H1 (cell line): ENCODE measurements at regions not wholly inside any gene's neighbourhood (a gene's known extent, or its start where the extent isn't known, plus 50 kb on each side); places are given as distances from the start of the nearest gene placed in this dataset.

ENCODE experiments used
- CTCF ChIA-PET: fragments of 300-600 bp; sonication (Branson Sonifier 250); formaldehyde crosslinking; loops from one replicate; lab custom pipeline; 2021; ENCODE audit not compliant: partially characterized antibody; lab: Charles Lee
- POLR2A ChIA-PET: fragments of 300-600 bp; sonication (Branson Sonifier 250); formaldehyde crosslinking; loops from one replicate; lab custom pipeline; 2021; ENCODE audit warnings: inconsistent platforms; ENCODE audit not compliant: partially characterized antibody; lab: Charles Lee
- DNase-seq, 2 experiments: peaks; one replicate each; pipeline versions ENCODE4 v3.0.0 to v3.0.0-alpha.2; 2010 to 2022; ENCODE audit warnings: low spot score in 2 of 2, low read depth in 1 of 2, mixed read lengths in 1 of 2
- FAIRE-seq: peaks from 2 replicates; lab custom pipeline; 2011; peaks lifted over from hg19 to GRCh38; lab: Jason Lieb, UNC
- H2AFZ ChIP-seq: 2 replicates; pipeline ENCODE4 v1.8.1; 2012; ENCODE audit warnings: low read length, inconsistent platforms
- H2AK5ac ChIP-seq: 2 replicates; pipeline ENCODE4 v1.6.1; 2013; ENCODE audit warnings: low read depth, low read length
- H2BK120ac ChIP-seq: replicated peaks from 2 replicates; pipeline ENCODE3; 2013; ENCODE audit warnings: low read depth, low read length, inconsistent platforms
- H2BK12ac ChIP-seq: 2 replicates; pipeline ENCODE4 v1.6.1; 2013; ENCODE audit warnings: low read depth, low read length
- H2BK15ac ChIP-seq: 2 replicates; pipeline ENCODE4 v1.6.1; 2013; ENCODE audit warnings: low read length
- H2BK20ac ChIP-seq: 2 replicates; pipeline ENCODE4 v1.6.1; 2013; ENCODE audit warnings: low read length
- H2BK5ac ChIP-seq: 2 replicates; pipeline ENCODE4 v1.6.1; 2013; ENCODE audit warnings: low read depth, low read length
- H3K14ac ChIP-seq: 2 replicates; pipeline ENCODE4 v1.6.1; 2013; ENCODE audit warnings: inconsistent platforms; ENCODE audit not compliant: insufficient read length
- H3K18ac ChIP-seq: 2 replicates; pipeline ENCODE4 v1.6.1; 2013; ENCODE audit warnings: low read length; ENCODE audit errors: extremely low read depth
- H3K23ac ChIP-seq: 2 replicates; pipeline ENCODE4 v1.6.1; 2013; ENCODE audit warnings: inconsistent platforms; ENCODE audit not compliant: insufficient read length
- H3K23me2 ChIP-seq: 2 replicates; pipeline ENCODE4 v1.6.1; 2013; ENCODE audit warnings: low read depth, low read length
- H3K27ac ChIP-seq: 2 replicates; pipeline ENCODE4 v1.6.1; 2011; ENCODE audit warnings: low read depth, low read length, inconsistent platforms
- H3K27me3 ChIP-seq, 4 experiments: replicated peaks in 1 of 4; 1 replicate in 1 of 4; 2 replicates in 3 of 4; pipeline versions ENCODE4 v1.6.1 to v1.8.1; 2011 to 2013; ENCODE audit warnings: low read length in 3 of 4, mild to moderate bottlenecking in 3 of 4, inconsistent platforms in 2 of 4, mixed read lengths in 2 of 4, moderate library complexity in 1 of 4; ENCODE audit not compliant: control insufficient read depth in 3 of 4, insufficient read depth in 3 of 4; ENCODE audit errors: extremely low read depth in 1 of 4
- H3K36me3 ChIP-seq, 4 experiments: 2 replicates each; pipeline versions ENCODE4 v1.6.1 to v1.8.1; 2011 to 2013; ENCODE audit warnings: mild to moderate bottlenecking in 4 of 4, low read length in 3 of 4, moderate library complexity in 2 of 4, control low read depth in 1 of 4, inconsistent platforms in 1 of 4; ENCODE audit not compliant: insufficient read depth in 4 of 4, control insufficient read depth in 2 of 4
- H3K4ac ChIP-seq: replicated peaks from 2 replicates; pipeline ENCODE3; 2013; ENCODE audit warnings: low read length, low read depth, mixed read lengths, inconsistent platforms; ENCODE audit not compliant: insufficient read length
- H3K4me1 ChIP-seq, 4 experiments: replicated peaks in 1 of 4; 1 replicate in 1 of 4; 2 replicates in 3 of 4; pipeline versions ENCODE4 v1.6.1 to v1.8.1; 2011 to 2013; ENCODE audit warnings: low read length in 3 of 4, inconsistent platforms in 2 of 4, mixed read lengths in 1 of 4; ENCODE audit not compliant: insufficient read depth in 4 of 4, control insufficient read depth in 3 of 4
- H3K4me2 ChIP-seq, 2 experiments: 2 replicates each; pipeline versions ENCODE4 v1.6.1 to v1.8.1; 2011 to 2013; ENCODE audit warnings: low read depth in 2 of 2, low read length in 2 of 2, control low read depth in 1 of 2, inconsistent platforms in 1 of 2, mild to moderate bottlenecking in 1 of 2; ENCODE audit not compliant: insufficient read depth in 1 of 2
- H3K4me3 ChIP-seq, 4 experiments: fragments of 200-600, 300-600 bp in 1 of 4; sonication (generic), shearing (Covaris generic), sonication (Bioruptor Twin) in 1 of 4; 2 replicates each; pipeline versions ENCODE4 v1.5.1 to v1.8.1; 2011 to 2016; ENCODE audit warnings: low read length in 4 of 4, low read depth in 3 of 4, control low read depth in 2 of 4, inconsistent platforms in 2 of 4, mild to moderate bottlenecking in 2 of 4, mixed read lengths in 1 of 4, moderate library complexity in 1 of 4; ENCODE audit not compliant: insufficient read depth in 2 of 4; ENCODE audit errors: extremely low read depth in 1 of 4
- H3K56ac ChIP-seq: replicated peaks from 2 replicates; pipeline ENCODE3; 2013; ENCODE audit warnings: low read depth, mild to moderate bottlenecking, mixed read lengths, low read length, inconsistent platforms; ENCODE audit not compliant: insufficient read length
- H3K79me1 ChIP-seq: 2 replicates; pipeline ENCODE4 v1.6.1; 2013; ENCODE audit warnings: low read depth, low read length, control low read depth
- H3K79me2 ChIP-seq, 2 experiments: 2 replicates each; pipeline versions ENCODE4 v1.6.1 to v1.8.1; 2012 to 2013; ENCODE audit warnings: low read length in 2 of 2, mild to moderate bottlenecking in 2 of 2, inconsistent platforms in 1 of 2; ENCODE audit not compliant: insufficient read depth in 2 of 2, control insufficient read depth in 1 of 2
- H3K9ac ChIP-seq, 4 experiments: replicated peaks in 1 of 4; 1 replicate in 1 of 4; 2 replicates in 3 of 4; pipeline versions ENCODE4 v1.6.1 to v1.8.1; 2011 to 2013; ENCODE audit warnings: low read depth in 3 of 4, low read length in 3 of 4, control low read depth in 2 of 4, mild to moderate bottlenecking in 2 of 4, moderate library complexity in 2 of 4, inconsistent platforms in 1 of 4; ENCODE audit errors: extremely low read depth in 1 of 4
- H3K9me3 ChIP-seq, 2 experiments: 2 replicates each; pipeline versions ENCODE4 v1.6.1 to v1.8.1; 2012 to 2013; ENCODE audit warnings: mild to moderate bottlenecking in 2 of 2, moderate library complexity in 2 of 2, control low read depth in 1 of 2, inconsistent platforms in 1 of 2, low read depth in 1 of 2, low read length in 1 of 2, mixed read lengths in 1 of 2; ENCODE audit not compliant: insufficient read depth in 2 of 2
- H4K20me1 ChIP-seq, 2 experiments: replicated peaks in 1 of 2; 2 replicates each; pipeline versions ENCODE3 to v1.8.1; 2011 to 2013; ENCODE audit warnings: inconsistent platforms in 2 of 2, low read length in 2 of 2, mild to moderate bottlenecking in 1 of 2; ENCODE audit not compliant: insufficient read depth in 2 of 2, control insufficient read depth in 1 of 2
- H4K5ac ChIP-seq: 2 replicates; pipeline ENCODE4 v1.6.1; 2013; ENCODE audit warnings: low read length, low read depth, mixed read lengths, inconsistent platforms; ENCODE audit not compliant: insufficient read length
- H4K8ac ChIP-seq: 2 replicates; pipeline ENCODE4 v1.8.0; 2013; ENCODE audit warnings: mild to moderate bottlenecking, moderate library complexity, low read length, inconsistent platforms; ENCODE audit not compliant: insufficient read depth; ENCODE audit errors: extremely low read depth
- H4K91ac ChIP-seq: replicated peaks from 2 replicates; pipeline ENCODE3; 2013; ENCODE audit warnings: low read length, mixed read lengths, inconsistent platforms; ENCODE audit not compliant: insufficient read length
- EP300 ChIP-seq, 2 experiments: IDR thresholded peaks; 1 replicate in 1 of 2; 2 replicates in 1 of 2; pipeline ENCODE4 v1.6.1; 2011 to 2012; ENCODE audit warnings: low read depth in 2 of 2, low read length in 2 of 2, mild to moderate bottlenecking in 2 of 2, borderline replicate concordance in 1 of 2, inconsistent platforms in 1 of 2, moderate library complexity in 1 of 2
- MAX ChIP-seq: IDR thresholded peaks from 2 replicates; pipeline ENCODE4 v1.6.1; 2012; ENCODE audit warnings: inconsistent platforms
- NRF1 ChIP-seq: IDR thresholded peaks from 2 replicates; pipeline ENCODE4 v1.6.1; 2011; ENCODE audit warnings: mild to moderate bottlenecking, low read depth, low read length, improper control_type of control experiment
- PHF8 ChIP-seq: fragments of 200-600 bp; sonication (generic); conservative IDR thresholded peaks from 2 replicates; pipeline ENCODE4 v1.7.1; 2012; ENCODE audit warnings: low read depth, mild to moderate bottlenecking, inconsistent platforms, low read length, moderate library complexity
- RAD21 ChIP-seq, 2 experiments: IDR thresholded peaks in 1 of 2; conservative IDR thresholded peaks in 1 of 2; 2 replicates each; pipeline ENCODE4 v1.6.1; 2011; ENCODE audit warnings: low read depth in 2 of 2, low read length in 2 of 2, improper control_type of control experiment in 1 of 2, inconsistent platforms in 1 of 2, mild to moderate bottlenecking in 1 of 2, moderate library complexity in 1 of 2
- RBBP5 ChIP-seq: IDR thresholded peaks from 2 replicates; pipeline ENCODE4 v1.7.1; 2012; ENCODE audit warnings: low read depth, mild to moderate bottlenecking, inconsistent platforms, low read length, moderate library complexity, borderline replicate concordance
- SUZ12 ChIP-seq: fragments of 200-600 bp; sonication (generic); IDR thresholded peaks from 2 replicates; pipeline ENCODE4 v1.6.1; 2012; ENCODE audit warnings: mild to moderate bottlenecking, inconsistent platforms, low read length, moderate library complexity, mixed read lengths
- TAF1 ChIP-seq: IDR thresholded peaks from 2 replicates; pipeline ENCODE4 v1.6.1; 2011; ENCODE audit warnings: mild to moderate bottlenecking, low read depth, low read length
- TAF7 ChIP-seq: optimal IDR thresholded peaks from 2 replicates; pipeline ENCODE3; 2011; ENCODE audit warnings: low read depth, mild to moderate bottlenecking, inconsistent platforms, low read length, moderate library complexity, borderline replicate concordance
- WGBS, 2 experiments: shearing (Covaris generic) in 1 of 2; methylation state at CpG; one replicate each; pipeline versions ENCODE4 v1.1.6 to v1.1.7; 2013 to 2015; ENCODE audit warnings: low lambda C conversion rate in 2 of 2, mixed read lengths in 2 of 2, inconsistent platforms in 1 of 2, low coverage in 1 of 2, missing lambda C conversion rate in 1 of 2; ENCODE audit not compliant: insufficient replicate concordance in 2 of 2, insufficient coverage in 1 of 2, insufficient read length in 1 of 2; ENCODE audit errors: extremely low coverage in 1 of 2, missing lambda C conversion rate in 1 of 2; 5-methylcytosine and 5-hydroxymethylcytosine counted together

GRCh38 chr10:32189400-32190084, 133.3 kb upstream of the KIF5B start:
- Histone ChIP-seq H4K20me1 (no peaks in the 10 kb centered on the region), H2AFZ (no peak overlapping the region; the same call in 1 of the 2 replicates), H3K36me3 (no peaks in the 10 kb centered on the region), H3K4me2 (no peak overlapping the region), H4K91ac (no peak overlapping the region), H3K27ac (no peak overlapping the region), H3K4me1 (no peaks in the 10 kb centered on the region), H3K9ac (no peak overlapping the region), H3K56ac (no peak overlapping the region), H2BK12ac (no peak overlapping the region), H2AK5ac (no peak overlapping the region), H3K27me3 (no peaks in the 10 kb centered on the region), H4K5ac (no peak overlapping the region), H3K23me2 (no peaks in the 10 kb centered on the region)
- CTCF ChIA-PET = interaction anchor here (1.0 to 3.5 kb wide), 9 partner anchors 13 to 68 kb away, joined by 3 to 17 read pairs (median 4); no protein-coding TSS in a partner anchor
- 85% methylated on average over 5 of the region's 5 CpGs; no CpG with 5 or more reads in 1 of the 2 experiments for WGBS, 2 experiments
- no peak for FAIRE-seq
- TF ChIP-seq TAF1 (no peak), RBBP5 (no peak), EP300 (IDR thresholded peaks at IDR 0.05; ENCODE audit: borderline replicate concordance in 1 of 2, low read depth in 2 of 2, low read length in 2 of 2) (no peak), PHF8 (no peak), TAF7 (no peak), MAX (no peak), NRF1 (no peak), SUZ12 (no peak), RAD21 (IDR thresholded peaks at IDR 0.05 in 1 of 2, conservative IDR thresholded peaks at IDR 0.05 in 1 of 2; ENCODE audit: low read depth in 2 of 2, low read length in 2 of 2) (no peak)
- TF ChIP-seq, all 59 proteins: peak for 0
- DNase-seq = no peak
- H4K8ac ChIP-seq = no peak overlapping the region
- H3K9me3 ChIP-seq = no peaks in the 10 kb centered on the region
- no peak overlapping the region for H3K18ac ChIP-seq
- H2BK20ac ChIP-seq = no peak overlapping the region
- H2BK5ac ChIP-seq = no peak overlapping the region
- no peak overlapping the region for H2BK120ac ChIP-seq
- no peak overlapping the region for H3K4me3 ChIP-seq
- H3K4ac ChIP-seq = no peak overlapping the region
- no peaks in the 10 kb centered on the region for H3K79me2 ChIP-seq
- no peak overlapping the region for H3K23ac ChIP-seq
- H3K14ac ChIP-seq = no peak overlapping the region
- H2BK15ac ChIP-seq = no peak overlapping the region
- no peaks in the 10 kb centered on the region for H3K79me1 ChIP-seq
- POLR2A ChIA-PET = no interaction called here
